Esophagus squamous epithelium (tissue), 5 donors: ENCODE measurements at regions not wholly inside any gene's neighbourhood (a gene's known extent, or its start where the extent isn't known, plus 50 kb on each side); places are given as distances from the start of the nearest gene placed in this dataset.

Experiments
- DNase-seq: peaks from one replicate; lab custom pipeline; 2025; lab: John Stamatoyannopoulos, UW
- H3K27ac ChIP-seq, 4 donors: fragments of 200-600 bp; sonication (generic); one replicate each; pipeline ENCODE4 v1.5.1; 2016 to 2019; ENCODE audit warnings: mild to moderate bottlenecking in 1 of 4
- H3K27me3 ChIP-seq, 4 donors: fragments of 200-600 bp; sonication (generic); 1 replicate in 3 of 4; 2 replicates in 1 of 4; pipeline versions ENCODE4 v1.5.1 to v1.6.0; 2017 to 2021; ENCODE audit warnings: antibody characterized with exemption in 1 of 4
- H3K36me3 ChIP-seq, 3 donors: fragments of 200-600 bp; sonication (generic); one replicate each; pipeline ENCODE4 v1.5.1; 2016 to 2019
- H3K4me1 ChIP-seq, 3 donors: fragments of 200-600 bp; sonication (generic); one replicate each; pipeline ENCODE4 v1.5.1; 2017 to 2019
- H3K4me3 ChIP-seq, 4 donors: fragments of 200-600 bp; sonication (generic); 1 replicate in 3 of 4; 2 replicates in 1 of 4; pipeline ENCODE4 v1.5.1; 2016 to 2019; ENCODE audit warnings: mild to moderate bottlenecking in 2 of 4, moderate library complexity in 1 of 4
- H3K9me3 ChIP-seq, 3 donors: fragments of 200-600 bp; sonication (generic); one replicate each; pipeline ENCODE4 v1.5.1; 2016 to 2019
- POLR2A ChIP-seq, 4 donors: fragments of 450-650 bp; IDR thresholded peaks; one replicate each; pipeline ENCODE4 v1.6.1; 2017; ENCODE audit warnings: antibody characterized with exemption in 4 of 4, mild to moderate bottlenecking in 4 of 4, moderate library complexity in 3 of 4
- WGBS, 2 donors: methylation state at CpG; one replicate each; pipeline ENCODE4 v1.1.5; 2018; 5-methylcytosine and 5-hydroxymethylcytosine counted together
- intact Hi-C: fragments of 100-400 bp; cut with DNase I; formaldehyde crosslinking; loops from one replicate; pipeline ENCODE4 v1.15.0; 2022
- TF ChIP-seq, protein P1 (sequence below), 6 experiments: fragments of 450-650 bp in 4 of 6; fragments of 200-600 bp in 2 of 6; sonication (generic) in 2 of 6; IDR thresholded peaks; one replicate each; pipeline ENCODE4 v1.5.1; 2016 to 2019; ENCODE audit warnings: antibody characterized with exemption in 6 of 6, mild to moderate bottlenecking in 4 of 6, moderate library complexity in 4 of 6
- donor health status: DM: yes; HTN: yes; CAD: no.

GRCh38 chr18:44509048-44509447 is 171.6 kb upstream of the SETBP1 start:
- TF ChIP-seq, protein P1, sequence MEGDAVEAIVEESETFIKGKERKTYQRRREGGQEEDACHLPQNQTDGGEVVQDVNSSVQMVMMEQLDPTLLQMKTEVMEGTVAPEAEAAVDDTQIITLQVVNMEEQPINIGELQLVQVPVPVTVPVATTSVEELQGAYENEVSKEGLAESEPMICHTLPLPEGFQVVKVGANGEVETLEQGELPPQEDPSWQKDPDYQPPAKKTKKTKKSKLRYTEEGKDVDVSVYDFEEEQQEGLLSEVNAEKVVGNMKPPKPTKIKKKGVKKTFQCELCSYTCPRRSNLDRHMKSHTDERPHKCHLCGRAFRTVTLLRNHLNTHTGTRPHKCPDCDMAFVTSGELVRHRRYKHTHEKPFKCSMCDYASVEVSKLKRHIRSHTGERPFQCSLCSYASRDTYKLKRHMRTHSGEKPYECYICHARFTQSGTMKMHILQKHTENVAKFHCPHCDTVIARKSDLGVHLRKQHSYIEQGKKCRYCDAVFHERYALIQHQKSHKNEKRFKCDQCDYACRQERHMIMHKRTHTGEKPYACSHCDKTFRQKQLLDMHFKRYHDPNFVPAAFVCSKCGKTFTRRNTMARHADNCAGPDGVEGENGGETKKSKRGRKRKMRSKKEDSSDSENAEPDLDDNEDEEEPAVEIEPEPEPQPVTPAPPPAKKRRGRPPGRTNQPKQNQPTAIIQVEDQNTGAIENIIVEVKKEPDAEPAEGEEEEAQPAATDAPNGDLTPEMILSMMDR (IDR thresholded peaks at IDR 0.05) = no peak
- TF ChIP-seq POLR2A (IDR thresholded peaks at IDR 0.05) = no peak
- Histone ChIP-seq H3K4me3 (no peak overlapping the region), H3K9me3 (no peaks in the 10 kb centered on the region), H3K27ac (no peak overlapping the region), H3K27me3 (no peaks in the 10 kb centered on the region), H3K36me3 (no peaks in the 10 kb centered on the region), H3K4me1 (no peaks in the 10 kb centered on the region)
- WGBS, 2 donors = 73 to 87% methylated on average over 2 of the region's 2 CpGs
- intact Hi-C loops = no loop called here
- no peak for DNase-seq

- DNase-seq = no peak
- no peak overlapping the region for H3K4me3 ChIP-seq
- WGBS, 2 donors = 33 to 45% methylated on average over 6 of the region's 6 CpGs
- H3K27me3 ChIP-seq = no peaks in the 10 kb centered on the region
- TF ChIP-seq, protein P1 (IDR thresholded peaks at IDR 0.05) = no peak
- no peak for TF ChIP-seq POLR2A (IDR thresholded peaks at IDR 0.05)
- H3K4me1 ChIP-seq = no peaks in the 10 kb centered on the region
- no peaks in the 10 kb centered on the region for H3K36me3 ChIP-seq
- no peaks in the 10 kb centered on the region for H3K9me3 ChIP-seq
- H3K27ac ChIP-seq = no peak overlapping the region
- intact Hi-C loops = no loop called here
Measured at GRCh38 chr18:44510390-44510789, 170.3 kb upstream of the SETBP1 start.

DNA sequence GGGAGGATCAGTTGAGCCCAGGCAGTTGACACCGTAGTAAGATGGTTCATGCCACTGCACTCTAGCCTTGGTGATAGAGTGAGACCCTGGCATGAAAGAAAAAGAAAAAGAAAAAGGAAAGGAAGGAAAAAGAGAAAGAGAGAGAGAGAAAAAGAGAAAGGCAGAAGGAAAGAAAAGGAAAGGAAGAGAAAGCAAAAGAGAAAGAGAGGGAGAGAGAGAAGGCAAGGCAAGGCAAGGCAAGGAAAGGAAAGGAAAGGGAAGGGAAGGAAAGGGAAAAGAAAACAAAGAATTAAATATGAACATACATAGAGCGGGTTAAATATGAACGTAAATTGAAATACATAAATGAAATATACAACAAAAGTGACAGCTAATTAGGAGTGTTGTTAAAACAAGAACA is 167.5 kb upstream of the SETBP1 start:
- 90 to 92% methylated on average over 3 of the region's 3 CpGs for WGBS, 2 donors
- Histone ChIP-seq H3K27ac (no peak overlapping the region), H3K27me3 (no peaks in the 10 kb centered on the region), H3K4me3 (no peak overlapping the region), H3K36me3 (no peaks in the 10 kb centered on the region), H3K9me3 (no peaks in the 10 kb centered on the region), H3K4me1 (no peaks in the 10 kb centered on the region)
- DNase-seq = no peak
- intact Hi-C loops = no loop called here
- TF ChIP-seq POLR2A (IDR thresholded peaks at IDR 0.05) = no peak
- TF ChIP-seq, protein P1 (IDR thresholded peaks at IDR 0.05) = no peak

GRCh38 chr18:44514106-44514505 is 166.6 kb upstream of the SETBP1 start:
- Histone ChIP-seq H3K9me3 (no peaks in the 10 kb centered on the region), H3K36me3 (no peaks in the 10 kb centered on the region), H3K4me1 (no peaks in the 10 kb centered on the region), H3K27me3 (no peaks in the 10 kb centered on the region), H3K4me3 (no peak overlapping the region), H3K27ac (no peak overlapping the region)
- no peak for DNase-seq
- WGBS, 2 donors = 33 to 36% methylated on average over 1 of the region's 1 CpG
- intact Hi-C loops = no loop called here
- TF ChIP-seq, protein P1 (IDR thresholded peaks at IDR 0.05) = no peak
- no peak for TF ChIP-seq POLR2A (IDR thresholded peaks at IDR 0.05)

DNA sequence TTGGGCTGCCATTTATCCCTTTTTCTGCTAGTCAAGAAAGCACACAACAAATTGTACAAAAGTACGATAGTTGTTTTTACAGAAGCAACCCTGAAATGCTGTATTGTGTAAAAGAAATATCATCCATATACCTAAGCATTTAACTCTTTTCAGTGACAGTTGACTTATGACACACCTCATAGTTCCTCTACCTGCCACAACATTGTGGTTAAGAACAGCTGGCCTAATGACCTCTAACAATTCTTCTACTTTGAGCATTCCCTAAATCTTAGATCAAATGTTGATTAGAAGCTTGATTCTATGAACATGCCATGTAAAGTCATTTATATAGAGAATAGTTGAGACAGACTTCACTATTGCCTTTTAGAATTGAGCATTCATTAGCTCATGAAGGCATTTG is 165.9 kb upstream of the SETBP1 start:
- H3K36me3 ChIP-seq = no peaks in the 10 kb centered on the region
- no peak overlapping the region for H3K4me3 ChIP-seq
- no peak for DNase-seq
- intact Hi-C loops = no loop called here
- H3K27me3 ChIP-seq = no peaks in the 10 kb centered on the region
- TF ChIP-seq, protein P1 (IDR thresholded peaks at IDR 0.05) = no peak
- TF ChIP-seq POLR2A (IDR thresholded peaks at IDR 0.05) = no peak
- no peaks in the 10 kb centered on the region for H3K4me1 ChIP-seq
- no peaks in the 10 kb centered on the region for H3K9me3 ChIP-seq
- no peak overlapping the region for H3K27ac ChIP-seq
- whole genome bisulfite sequencing, 2 donors = 89 to 100% methylated on average over 1 of the region's 1 CpG
